GM06990 (cell line): ENCODE measurements at regions not wholly inside any gene's neighbourhood (a gene's known extent, or its start where the extent isn't known, plus 50 kb on each side); places are given as distances from the start of the nearest gene placed in this dataset.

Experiments used
- DNase-seq: peaks from one replicate; pipeline ENCODE4 v3.0.0-alpha.2; 2011; ENCODE audit not compliant: insufficient read length; ENCODE audit errors: extremely low read depth
- H3K27me3 ChIP-seq: replicated peaks from 2 replicates; pipeline ENCODE4 v1.6.0; 2011; ENCODE audit warnings: low read length; ENCODE audit not compliant: control insufficient read depth, insufficient read depth
- H3K36me3 ChIP-seq: 2 replicates; pipeline ENCODE4 v1.5.1; 2011; ENCODE audit warnings: low read length; ENCODE audit not compliant: control insufficient read depth, insufficient read depth
- H3K4me3 ChIP-seq: replicated peaks from 2 replicates; pipeline ENCODE4 v1.5.1; 2011; ENCODE audit warnings: low read depth, mild to moderate bottlenecking, control low read depth, low read length
- TF ChIP-seq, protein P1 (sequence below): IDR thresholded peaks from 2 replicates; pipeline ENCODE4 v1.5.1; 2011; ENCODE audit warnings: low read length, control low read depth, mild to moderate bottlenecking, inconsistent platforms; ENCODE audit not compliant: insufficient read depth, poor library complexity, severe bottlenecking

DNA sequence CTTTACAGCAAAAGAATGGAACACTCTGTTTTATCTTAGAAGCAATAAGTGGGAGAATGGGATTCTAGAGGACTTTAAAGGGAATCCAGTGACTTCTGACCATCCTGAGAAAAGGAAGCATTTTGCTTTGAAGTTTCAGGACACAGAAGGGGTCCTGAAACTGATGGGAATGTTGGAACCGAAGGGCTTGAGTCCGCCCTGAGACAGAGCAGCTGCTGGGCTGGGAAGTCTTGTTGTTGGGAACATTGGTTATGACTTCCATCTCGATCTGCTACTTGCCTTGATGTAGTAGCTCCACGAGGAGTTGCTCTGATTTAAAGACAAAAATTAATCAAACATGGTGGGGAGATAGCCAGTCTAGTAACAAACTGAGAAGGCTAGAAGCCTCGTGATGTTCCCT, 177.6 kb downstream of the JCAD start:
- Histone ChIP-seq H3K27me3 (no peaks in the 10 kb centered on the region; the same call in none of the 2 replicates), H3K4me3 (no peak overlapping the region), H3K36me3 (no peaks in the 10 kb centered on the region)
- TF ChIP-seq, protein P1, sequence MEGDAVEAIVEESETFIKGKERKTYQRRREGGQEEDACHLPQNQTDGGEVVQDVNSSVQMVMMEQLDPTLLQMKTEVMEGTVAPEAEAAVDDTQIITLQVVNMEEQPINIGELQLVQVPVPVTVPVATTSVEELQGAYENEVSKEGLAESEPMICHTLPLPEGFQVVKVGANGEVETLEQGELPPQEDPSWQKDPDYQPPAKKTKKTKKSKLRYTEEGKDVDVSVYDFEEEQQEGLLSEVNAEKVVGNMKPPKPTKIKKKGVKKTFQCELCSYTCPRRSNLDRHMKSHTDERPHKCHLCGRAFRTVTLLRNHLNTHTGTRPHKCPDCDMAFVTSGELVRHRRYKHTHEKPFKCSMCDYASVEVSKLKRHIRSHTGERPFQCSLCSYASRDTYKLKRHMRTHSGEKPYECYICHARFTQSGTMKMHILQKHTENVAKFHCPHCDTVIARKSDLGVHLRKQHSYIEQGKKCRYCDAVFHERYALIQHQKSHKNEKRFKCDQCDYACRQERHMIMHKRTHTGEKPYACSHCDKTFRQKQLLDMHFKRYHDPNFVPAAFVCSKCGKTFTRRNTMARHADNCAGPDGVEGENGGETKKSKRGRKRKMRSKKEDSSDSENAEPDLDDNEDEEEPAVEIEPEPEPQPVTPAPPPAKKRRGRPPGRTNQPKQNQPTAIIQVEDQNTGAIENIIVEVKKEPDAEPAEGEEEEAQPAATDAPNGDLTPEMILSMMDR: no peak
- DNase-seq: no peak

DNA sequence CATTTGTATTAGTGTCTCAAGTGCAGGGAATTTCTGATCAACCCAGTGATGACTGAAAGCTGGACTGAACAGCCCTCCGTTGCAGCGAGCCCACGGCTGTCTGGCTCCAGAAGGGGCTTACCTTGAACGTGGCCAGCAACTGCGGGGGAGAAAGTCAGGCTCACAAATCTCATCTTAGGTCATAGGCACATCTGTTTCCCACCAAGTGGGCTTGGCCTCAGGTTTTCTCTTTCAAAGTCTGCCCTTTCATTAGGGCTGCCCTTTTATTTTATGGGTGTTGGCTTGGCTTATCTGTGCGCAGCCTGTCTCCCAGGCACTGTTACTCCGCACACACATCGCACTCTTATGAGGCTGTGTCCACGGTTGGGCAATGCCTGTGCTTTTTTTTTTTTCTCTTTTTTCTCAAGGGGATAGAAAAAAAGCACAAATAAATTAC, 178.0 kb downstream of the JCAD start:
- Histone ChIP-seq H3K4me3 (no peak overlapping the region), H3K36me3 (no peaks in the 10 kb centered on the region), H3K27me3 (no peaks in the 10 kb centered on the region; the same call in none of the 2 replicates)
- TF ChIP-seq, protein P1: no peak
- no peak for DNase-seq

DNA sequence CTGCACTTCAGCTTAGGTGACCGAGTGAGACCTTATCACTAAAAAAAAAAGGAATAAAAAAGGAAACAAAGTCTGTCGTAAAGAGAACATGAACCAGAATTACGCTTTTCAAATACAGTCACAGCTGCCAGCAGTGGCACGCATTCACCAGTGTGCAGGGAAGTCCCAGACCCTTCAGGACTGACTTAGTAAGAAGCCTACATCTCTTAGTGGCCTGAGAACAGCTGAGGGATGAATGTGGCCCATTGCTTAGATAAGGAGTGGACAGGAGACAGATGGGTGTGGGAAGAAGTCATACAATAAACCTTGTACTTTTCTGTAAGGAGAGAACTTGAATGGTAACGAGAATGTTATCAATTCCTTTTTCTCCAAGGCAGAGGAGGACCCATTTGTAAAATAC, 178.5 kb downstream of the JCAD start:
- H3K4me3 ChIP-seq: no peak overlapping the region
- TF ChIP-seq, protein P1: no peak
- no peaks in the 10 kb centered on the region; the same call in none of the 2 replicates for H3K27me3 ChIP-seq
- H3K36me3 ChIP-seq: no peaks in the 10 kb centered on the region
- no peak for DNase-seq

DNA sequence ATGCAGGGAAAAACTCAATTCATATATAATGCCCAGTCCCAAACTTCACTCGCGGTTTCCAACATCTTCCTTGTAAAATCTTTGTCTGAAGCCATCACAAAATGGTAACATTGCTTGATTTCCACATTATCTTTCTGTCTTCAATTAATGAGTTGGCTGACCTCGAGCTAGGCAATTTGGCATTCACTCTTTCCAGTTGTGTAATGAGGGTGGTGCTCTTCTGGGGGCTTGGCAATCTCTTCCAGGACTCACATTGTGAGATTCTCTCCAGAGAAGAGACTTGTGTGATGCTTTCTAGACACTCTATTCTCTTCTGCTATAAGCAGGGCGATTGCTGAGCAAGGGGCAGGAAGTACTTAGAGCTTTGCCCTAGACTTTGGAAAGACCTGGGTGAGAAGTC, 179.5 kb downstream of the JCAD start:
- DNase-seq: no peak
- no peaks in the 10 kb centered on the region; the same call in none of the 2 replicates for H3K27me3 ChIP-seq
- TF ChIP-seq, protein P1: no peak
- no peaks in the 10 kb centered on the region for H3K36me3 ChIP-seq
- no peak overlapping the region for H3K4me3 ChIP-seq

DNA sequence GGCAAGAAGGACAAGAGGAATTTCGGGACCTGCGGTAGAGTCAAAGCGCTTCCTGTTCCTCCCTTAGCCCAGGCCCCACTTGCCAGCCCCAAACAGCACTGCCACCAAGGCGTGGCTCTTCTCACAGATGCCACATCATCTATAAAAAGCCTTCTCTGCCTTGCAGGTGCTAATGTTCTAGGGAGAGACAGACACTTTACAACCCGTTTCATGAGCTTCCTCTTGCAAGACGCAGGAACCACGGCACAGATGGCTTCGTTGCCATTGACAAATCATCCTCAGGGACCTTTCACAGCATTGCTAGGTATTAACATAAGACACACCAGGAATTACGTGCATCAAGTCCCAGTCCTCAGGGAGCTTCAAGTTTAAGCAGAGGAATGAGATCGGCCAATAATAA, 180.9 kb downstream of the JCAD start:
- TF ChIP-seq, protein P1: no peak
- Histone ChIP-seq H3K4me3 (no peak overlapping the region), H3K36me3 (no peaks in the 10 kb centered on the region), H3K27me3 (no peaks in the 10 kb centered on the region; the same call in none of the 2 replicates)
- DNase-seq: no peak

DNA sequence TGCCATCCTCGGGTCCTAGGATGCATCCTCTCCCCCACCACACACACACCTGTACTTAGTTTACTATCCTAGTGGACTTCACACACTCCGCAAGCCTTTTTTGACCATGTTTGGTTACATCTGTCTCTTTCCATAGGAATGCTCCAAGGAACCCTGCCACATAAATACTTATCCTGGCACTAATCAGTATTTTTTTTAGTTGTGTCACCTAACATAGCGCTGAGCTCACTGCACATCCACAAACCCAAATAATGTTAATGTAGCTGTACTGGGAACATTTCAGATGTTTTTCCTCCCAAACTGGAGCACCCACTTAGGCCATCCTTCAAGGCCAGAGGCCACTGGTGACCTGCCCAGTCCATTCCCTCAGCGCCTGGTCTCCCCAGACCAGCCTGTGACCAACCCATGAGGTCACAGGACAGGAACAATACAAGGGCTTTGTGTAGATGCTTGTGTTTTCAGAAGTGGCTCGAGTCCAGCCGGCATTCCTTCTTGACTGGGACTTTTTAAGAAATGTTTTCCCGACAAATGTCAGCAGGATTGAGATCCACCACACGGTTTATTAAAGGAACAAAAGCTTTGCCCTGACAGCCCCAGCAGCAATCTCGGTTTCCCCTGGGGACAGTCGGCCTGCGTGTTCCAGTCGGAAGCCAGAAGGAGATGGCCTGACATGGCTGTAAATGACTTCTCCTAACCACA, 181.4 kb downstream of the JCAD start:
- no peak for DNase-seq
- TF ChIP-seq, protein P1: no peak
- Histone ChIP-seq H3K27me3 (no peaks in the 10 kb centered on the region; the same call in none of the 2 replicates), H3K36me3 (no peaks in the 10 kb centered on the region), H3K4me3 (no peak overlapping the region)
